ENCODE measurements at regions not wholly inside any gene's neighbourhood (a gene's known extent, or its start where the extent isn't known, plus 50 kb on each side); places are given as distances from the start of the nearest gene placed in this dataset.

GRCh38 chr16:6929868-6930267 is 402.8 kb upstream of the RBFOX1 start:
- TF ChIP-seq BCL3 (CRISPR knock-in tag; IDR thresholded peaks at IDR 0.05) (no peak), POLR2A (IDR thresholded peaks at IDR 0.05; ENCODE audit: insufficient read depth in 1 of 2, low read depth in 2 of 2, low read length in 2 of 2) (no peak), KDM1A (CRISPR knock-in tag; IDR thresholded peaks at IDR 0.05) (no peak), RAD21 (CRISPR knock-in tag; IDR thresholded peaks at IDR 0.05) (no peak), RXRA (CRISPR knock-in tag; IDR thresholded peaks at IDR 0.05) (no peak), ZFY (CRISPR knock-in tag; IDR thresholded peaks at IDR 0.05) (no peak), MNT (IDR thresholded peaks at IDR 0.05) (no peak)

Data from HepG2 (cell line).